ENCODE measurements at regions not wholly inside any gene's neighbourhood (a gene's known extent, or its start where the extent isn't known, plus 50 kb on each side); places are given as distances from the start of the nearest gene placed in this dataset.

- 66 to 70% methylated on average over 4 to 5 of the region's 5 CpGs for WGBS, 2 donors
- intact Hi-C loops (cut with DNase I), result no loop called here
- H3K36me3 ChIP-seq, result no peaks in the 10 kb centered on the region
Measured at GRCh38 chr5:158320934-158321333, 462.0 kb upstream of the CLINT1 start.

DNA sequence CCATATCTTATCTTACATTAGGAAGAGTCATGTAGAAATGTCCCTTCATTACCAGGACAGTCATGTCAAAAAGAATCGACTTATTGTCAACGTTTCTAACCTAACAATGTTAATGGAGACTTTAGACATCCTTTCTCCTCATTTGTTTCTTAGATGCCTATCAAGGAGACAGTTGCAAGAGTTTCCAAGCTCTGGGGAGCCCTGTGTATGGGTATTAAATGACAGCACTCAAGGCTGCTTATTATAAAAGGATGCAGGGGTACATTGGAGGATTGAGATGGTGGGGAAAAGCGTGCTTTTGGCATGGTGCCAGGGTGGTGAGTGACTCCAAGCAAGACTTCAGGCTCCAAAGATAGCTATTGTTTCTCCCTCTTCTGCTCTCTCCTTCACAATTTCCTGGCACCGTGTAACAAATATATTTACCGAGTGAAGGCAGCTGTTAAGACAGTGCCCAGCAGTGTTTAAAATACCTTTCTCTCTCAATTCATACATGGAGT, 461.3 kb upstream of the CLINT1 start:
- WGBS, 2 donors, result 39 to 53% methylated on average over 5 of the region's 5 CpGs
- intact Hi-C loops (cut with DNase I), result no loop called here
- TF ChIP-seq, protein P1, sequence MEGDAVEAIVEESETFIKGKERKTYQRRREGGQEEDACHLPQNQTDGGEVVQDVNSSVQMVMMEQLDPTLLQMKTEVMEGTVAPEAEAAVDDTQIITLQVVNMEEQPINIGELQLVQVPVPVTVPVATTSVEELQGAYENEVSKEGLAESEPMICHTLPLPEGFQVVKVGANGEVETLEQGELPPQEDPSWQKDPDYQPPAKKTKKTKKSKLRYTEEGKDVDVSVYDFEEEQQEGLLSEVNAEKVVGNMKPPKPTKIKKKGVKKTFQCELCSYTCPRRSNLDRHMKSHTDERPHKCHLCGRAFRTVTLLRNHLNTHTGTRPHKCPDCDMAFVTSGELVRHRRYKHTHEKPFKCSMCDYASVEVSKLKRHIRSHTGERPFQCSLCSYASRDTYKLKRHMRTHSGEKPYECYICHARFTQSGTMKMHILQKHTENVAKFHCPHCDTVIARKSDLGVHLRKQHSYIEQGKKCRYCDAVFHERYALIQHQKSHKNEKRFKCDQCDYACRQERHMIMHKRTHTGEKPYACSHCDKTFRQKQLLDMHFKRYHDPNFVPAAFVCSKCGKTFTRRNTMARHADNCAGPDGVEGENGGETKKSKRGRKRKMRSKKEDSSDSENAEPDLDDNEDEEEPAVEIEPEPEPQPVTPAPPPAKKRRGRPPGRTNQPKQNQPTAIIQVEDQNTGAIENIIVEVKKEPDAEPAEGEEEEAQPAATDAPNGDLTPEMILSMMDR (IDR thresholded peaks at IDR 0.05), result no peak
- no peak for TF ChIP-seq POLR2A (IDR thresholded peaks at IDR 0.05)
- H3K27me3 ChIP-seq, result no peaks in the 10 kb centered on the region
- DNase-seq, result no peak
- no peaks in the 10 kb centered on the region for H3K4me1 ChIP-seq
- no peak overlapping the region for H3K27ac ChIP-seq
- H3K9me3 ChIP-seq, result no peaks in the 10 kb centered on the region
- H3K36me3 ChIP-seq, result no peaks in the 10 kb centered on the region
- no peak overlapping the region for H3K4me3 ChIP-seq

More at GRCh38 chr5:158320934-158321333, 462.0 kb upstream of the CLINT1 start:
- DNase-seq, result no peak
- TF ChIP-seq, protein P1 (IDR thresholded peaks at IDR 0.05), result no peak
- no peak for TF ChIP-seq POLR2A (IDR thresholded peaks at IDR 0.05)
- Histone ChIP-seq H3K27me3 (no peaks in the 10 kb centered on the region), H3K27ac (no peak overlapping the region), H3K4me1 (no peaks in the 10 kb centered on the region), H3K4me3 (no peak overlapping the region), H3K9me3 (no peaks in the 10 kb centered on the region)

GRCh38 chr5:158317507-158317906, 458.6 kb upstream of the CLINT1 start:
- no peaks in the 10 kb centered on the region for H3K27me3 ChIP-seq
- H3K36me3 ChIP-seq, result no peaks in the 10 kb centered on the region
- no peak overlapping the region for H3K4me3 ChIP-seq
- no peaks in the 10 kb centered on the region for H3K4me1 ChIP-seq
- intact Hi-C loops (cut with DNase I), result no loop called here
- TF ChIP-seq, protein P1 (IDR thresholded peaks at IDR 0.05), result no peak
- no peak for TF ChIP-seq POLR2A (IDR thresholded peaks at IDR 0.05)
- no peak overlapping the region for H3K27ac ChIP-seq
- no peaks in the 10 kb centered on the region for H3K9me3 ChIP-seq
- 39 to 52% methylated on average over 4 of the region's 4 CpGs for WGBS, 2 donors
- DNase-seq, result no peak

DNA sequence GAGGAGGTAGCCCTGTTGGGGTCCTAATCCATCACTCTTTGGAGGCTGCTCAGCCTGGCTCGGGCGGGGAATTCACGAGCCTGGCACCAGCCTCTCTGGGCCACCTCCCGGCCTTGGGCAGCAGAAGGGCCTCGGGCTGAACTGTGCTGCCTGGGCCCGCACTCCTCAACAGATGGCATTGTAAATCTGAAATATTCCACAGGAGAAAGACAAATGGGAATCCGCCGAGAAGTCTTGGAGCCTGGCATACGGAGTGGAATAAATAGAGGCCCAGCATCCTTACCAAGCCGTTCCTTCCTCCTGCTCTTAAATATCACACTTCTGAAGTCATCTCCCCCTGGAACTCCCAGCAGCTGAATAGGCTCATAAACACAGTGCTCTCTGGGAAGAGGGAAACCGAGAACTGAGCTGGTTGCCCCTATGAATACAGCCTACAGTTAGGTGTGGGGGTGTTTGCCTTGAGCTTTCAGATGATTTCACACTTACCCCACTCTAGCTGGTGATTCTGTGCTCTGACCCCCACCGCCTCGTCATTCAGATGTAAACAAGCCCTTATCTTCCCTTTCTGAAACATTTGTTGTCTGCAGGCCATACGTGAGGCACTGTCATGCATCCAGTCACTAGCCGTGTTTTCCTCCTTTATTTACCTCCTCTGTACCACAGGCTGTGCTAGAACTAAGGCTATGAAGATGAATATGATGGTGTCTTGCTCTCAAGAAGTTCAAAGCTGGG, 455.0 kb upstream of the CLINT1 start:
- no peaks in the 10 kb centered on the region for H3K9me3 ChIP-seq
- no peaks in the 10 kb centered on the region for H3K27me3 ChIP-seq
- intact Hi-C loops (cut with DNase I), result no loop called here
- no peak for TF ChIP-seq POLR2A (IDR thresholded peaks at IDR 0.05)
- TF ChIP-seq, protein P1 (IDR thresholded peaks at IDR 0.05), result no peak
- H3K4me1 ChIP-seq, result no peaks in the 10 kb centered on the region
- WGBS, 2 donors, result 74 to 78% methylated on average over 9 to 15 of the region's 15 CpGs
- DNase-seq, result no peak
- H3K36me3 ChIP-seq, result no peaks in the 10 kb centered on the region
- H3K4me3 ChIP-seq, result no peak overlapping the region
- H3K27ac ChIP-seq, result no peak overlapping the region

DNA sequence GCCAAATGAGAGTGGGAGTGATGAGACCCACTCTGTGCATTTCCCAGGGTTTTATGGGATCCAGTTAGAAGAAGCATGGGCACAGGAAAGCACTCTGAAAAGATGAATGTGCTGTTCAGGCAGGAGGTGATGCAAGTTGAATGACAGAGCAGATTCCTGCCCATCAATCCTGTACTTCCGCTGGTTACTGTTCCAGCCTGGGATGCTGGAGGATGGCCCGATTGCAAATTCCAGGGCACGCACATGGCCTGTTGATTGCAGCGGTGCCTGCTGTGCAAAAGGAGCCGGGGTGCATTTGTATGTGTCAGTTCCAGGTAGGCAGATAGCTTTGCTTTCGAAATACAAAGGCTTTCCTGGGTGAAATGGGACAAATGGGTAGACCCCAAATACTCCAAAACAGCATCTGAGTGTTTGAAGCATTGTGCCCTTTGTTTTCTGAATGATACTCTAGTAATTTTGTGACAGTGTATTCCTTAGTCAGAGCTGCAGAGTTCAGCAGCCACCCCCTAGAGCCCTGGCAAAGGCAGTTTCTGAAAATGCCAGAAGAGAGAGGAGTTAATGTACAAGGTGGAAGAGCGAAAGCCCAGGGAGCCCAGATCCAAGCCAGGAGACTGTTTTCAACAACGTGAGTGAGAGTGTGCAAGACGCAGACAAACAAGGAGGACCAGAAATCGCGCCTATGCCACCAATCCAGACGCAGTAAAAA, 454.2 kb upstream of the CLINT1 start:
- Histone ChIP-seq H3K27me3 (no peaks in the 10 kb centered on the region), H3K4me1 (no peaks in the 10 kb centered on the region), H3K36me3 (no peaks in the 10 kb centered on the region), H3K9me3 (no peaks in the 10 kb centered on the region), H3K27ac (no peak overlapping the region), H3K4me3 (no peak overlapping the region)
- no peak for DNase-seq
- WGBS, 2 donors, result 74 to 79% methylated on average over 7 of the region's 12 CpGs
- intact Hi-C loops (cut with DNase I), result no loop called here
- TF ChIP-seq, protein P1 (IDR thresholded peaks at IDR 0.05), result no peak
- TF ChIP-seq POLR2A (IDR thresholded peaks at IDR 0.05), result no peak
